ENCODE measurements at regions not wholly inside any gene's neighbourhood (a gene's known extent, or its start where the extent isn't known, plus 50 kb on each side); places are given as distances from the start of the nearest gene placed in this dataset.

GRCh38 chr12:91490667-91491311 is 308.2 kb upstream of the DCN start:
- Histone ChIP-seq H3K27ac (no peak overlapping the region), H3K4me1 (replicated peaks; ENCODE audit: insufficient read depth) (no peaks in the 10 kb centered on the region), H3K9me3 (ENCODE audit: insufficient read depth, low read depth) (no peaks in the 10 kb centered on the region), H3F3A (ENCODE audit: insufficient read depth, low read depth) (no peaks in the 10 kb centered on the region), H3K36me3 (ENCODE audit: low read depth) (no peaks in the 10 kb centered on the region), H3K27me3 (ENCODE audit: insufficient read depth, low read depth) (no peaks in the 10 kb centered on the region), H3K4me3 (no peak overlapping the region), H4K20me1 (ENCODE audit: insufficient read depth) (no peaks in the 10 kb centered on the region), H2AFZ (no peak overlapping the region), H3K79me2 (ENCODE audit: low read depth) (no peaks in the 10 kb centered on the region), H3K9me2 (ENCODE audit: insufficient read depth) (no peaks in the 10 kb centered on the region), H3K4me2 (no peak overlapping the region)
- TF ChIP-seq CTCF (conservative IDR thresholded peaks at IDR 0.05) (no peak), EZH2 (IDR thresholded peaks at IDR 0.05; ENCODE audit: low read depth) (no peak)
- ChIA-PET CTCF (no interaction called here), POLR2A (ENCODE audit: unreplicated experiment) (no interaction called here)
- intact Hi-C loops (cut with micrococcal nuclease; ENCODE audit: unreplicated experiment), result no loop called here
- no peak for DNase-seq
- BruUV-seq (replicated peaks), result no TSS peak

GRCh38 chr12:91483471-91483985 is 300.9 kb upstream of the DCN start:
- Histone ChIP-seq H3K4me1 (replicated peaks; ENCODE audit: insufficient read depth) (no peaks in the 10 kb centered on the region), H3K9me2 (ENCODE audit: insufficient read depth) (no peaks in the 10 kb centered on the region), H3K27ac (no peak overlapping the region), H3K79me2 (ENCODE audit: low read depth) (no peaks in the 10 kb centered on the region), H3K36me3 (ENCODE audit: low read depth) (no peaks in the 10 kb centered on the region), H3F3A (ENCODE audit: insufficient read depth, low read depth) (no peaks in the 10 kb centered on the region), H3K4me3 (no peak overlapping the region), H3K4me2 (no peak overlapping the region), H3K9me3 (ENCODE audit: insufficient read depth, low read depth) (0 out of 2 replicates have a peak, but pooled peaks cover 3% of the 10 kb centered on the region), H3K27me3 (ENCODE audit: insufficient read depth, low read depth) (no peaks in the 10 kb centered on the region), H2AFZ (no peak overlapping the region), H4K20me1 (ENCODE audit: insufficient read depth) (no peaks in the 10 kb centered on the region)
- no peak for TF ChIP-seq CTCF (conservative IDR thresholded peaks at IDR 0.05)
- TF ChIP-seq EZH2 (IDR thresholded peaks at IDR 0.05; ENCODE audit: low read depth), result no peak
- no peak for DNase-seq
- intact Hi-C loops (cut with micrococcal nuclease; ENCODE audit: unreplicated experiment), result no loop called here
- no TSS peak for BruUV-seq (replicated peaks)
- POLR2A ChIA-PET (ENCODE audit: unreplicated experiment), result no interaction called here
- CTCF ChIA-PET, result no interaction called here

GRCh38 chr12:91482231-91482630 is 299.6 kb upstream of the DCN start:
- no peaks in the 10 kb centered on the region for H3K4me1 ChIP-seq (replicated peaks; ENCODE audit: insufficient read depth)
- no peak overlapping the region for H2AFZ ChIP-seq
- H3K4me2 ChIP-seq, result no peak overlapping the region
- H3K4me3 ChIP-seq, result no peak overlapping the region
- peaks cover 3% of the 10 kb centered on the region; the same call in 1 of the 2 replicates for H3K9me3 ChIP-seq (ENCODE audit: insufficient read depth, low read depth)
- no peak for DNase-seq
- no TSS peak for BruUV-seq (replicated peaks)
- no peaks in the 10 kb centered on the region for H3K9me2 ChIP-seq (ENCODE audit: insufficient read depth)
- H3K27ac ChIP-seq, result no peak overlapping the region
- no peak for TF ChIP-seq EZH2 (IDR thresholded peaks at IDR 0.05; ENCODE audit: low read depth)
- no peak for TF ChIP-seq CTCF (conservative IDR thresholded peaks at IDR 0.05)
- no peaks in the 10 kb centered on the region for H3F3A ChIP-seq (ENCODE audit: insufficient read depth, low read depth)
- no peaks in the 10 kb centered on the region for H3K79me2 ChIP-seq (ENCODE audit: low read depth)
- no peaks in the 10 kb centered on the region for H4K20me1 ChIP-seq (ENCODE audit: insufficient read depth)
- no peaks in the 10 kb centered on the region for H3K36me3 ChIP-seq (ENCODE audit: low read depth)
- intact Hi-C loops (cut with micrococcal nuclease; ENCODE audit: unreplicated experiment), result no loop called here
- H3K27me3 ChIP-seq (ENCODE audit: insufficient read depth, low read depth), result no peaks in the 10 kb centered on the region
- ChIA-PET CTCF (no interaction called here), POLR2A (ENCODE audit: unreplicated experiment) (no interaction called here)

Data from PC-9 (cell line).